Activated naive CD4-positive, alpha-beta T cell treated with anti-CD3 and anti-CD28 coated beads, Interleukin-2, amount 50 U/mL, for 16 hours (primary cell): ENCODE measurements at regions not wholly inside any gene's neighbourhood (a gene's known extent, or its start where the extent isn't known, plus 50 kb on each side); places are given as distances from the start of the nearest gene placed in this dataset.

Experiments used
- DNase-seq: peaks from one replicate; pipeline ENCODE4 v3.0.0-alpha.2; 2020

DNA sequence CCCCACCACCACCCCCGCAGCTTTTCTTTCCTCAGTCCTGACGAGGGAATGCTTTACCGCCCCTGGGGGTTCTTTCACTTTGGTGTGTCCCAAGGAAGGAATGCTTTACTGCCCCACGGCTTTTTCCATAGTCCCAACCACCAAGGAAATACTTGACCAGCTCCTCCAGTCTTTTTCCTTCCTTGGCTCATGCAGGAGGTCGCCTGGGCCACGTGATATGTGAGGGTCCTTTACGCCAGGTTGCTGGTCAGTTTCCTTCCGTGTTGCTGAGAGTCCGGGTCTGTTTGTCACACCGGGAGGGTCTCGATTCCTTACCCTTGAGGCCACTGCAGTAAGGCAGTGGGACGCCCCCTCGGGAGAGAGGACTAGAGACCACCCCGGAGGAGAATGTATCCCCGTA, 58.9 kb upstream of the CDH4 start:
- DNase-seq = no peak
